LNCaP clone FGC (cell line): ENCODE measurements at regions not wholly inside any gene's neighbourhood (a gene's known extent, or its start where the extent isn't known, plus 50 kb on each side); places are given as distances from the start of the nearest gene placed in this dataset.
A peak's percentile ranks its signal among the peaks of the same experiment; 100 is the strongest.
"Not testable (repeated sequence)": the region's sequence is repeated elsewhere in the genome, so short reads cannot be mapped to it uniquely, and the experiment has no call there.

ENCODE experiments used
- DNase-seq: peaks from one replicate; pipeline ENCODE4 v3.0.0-alpha.2; 2011; ENCODE audit warnings: low read depth
- H3K4me3 ChIP-seq: 2 replicates; pipeline ENCODE4 v1.5.1; 2011; ENCODE audit warnings: mild to moderate bottlenecking, low read depth, low read length, control low read depth
- CTCF ChIP-seq: IDR thresholded peaks from 2 replicates; pipeline ENCODE4 v1.5.1; 2012; ENCODE audit warnings: mild to moderate bottlenecking; ENCODE audit not compliant: control insufficient read depth, insufficient read depth; ENCODE audit errors: extremely low read depth

GRCh38 chr16:22652463-22652845 is 141.8 kb downstream of the NPIPB5 start:
- TF ChIP-seq CTCF: no peak
- no peak for DNase-seq
- H3K4me3 ChIP-seq: no peak overlapping the region

GRCh38 chr16:22653876-22654275 is 143.2 kb downstream of the NPIPB5 start:
- TF ChIP-seq CTCF: no peak
- DNase-seq: no peak
- H3K4me3 ChIP-seq: no peak overlapping the region

GRCh38 chr16:22656573-22656972 is 145.9 kb downstream of the NPIPB5 start:
- not testable (repeated sequence) for H3K4me3 ChIP-seq, DNase-seq

GRCh38 chr16:22659933-22660332 is 149.2 kb downstream of the NPIPB5 start:
- no peak for TF ChIP-seq CTCF
- no peak overlapping the region for H3K4me3 ChIP-seq
- DNase-seq: peak; percentile 100

GRCh38 chr16:22660441-22661160 is 149.9 kb downstream of the NPIPB5 start:
- no peak for DNase-seq
- TF ChIP-seq CTCF: no peak
- H3K4me3 ChIP-seq: no peak overlapping the region

GRCh38 chr16:22661161-22661647 is 150.5 kb downstream of the NPIPB5 start:
- no peak for TF ChIP-seq CTCF
- no peak overlapping the region for H3K4me3 ChIP-seq
- no peak for DNase-seq

- DNase-seq, H3K4me3 ChIP-seq: not testable (repeated sequence)
Observed at GRCh38 chr16:22662958-22663357, 151.0 kb upstream of the HS3ST2 start.

- DNase-seq: no peak
Observed at GRCh38 chr16:22663389-22664064, 150.4 kb upstream of the HS3ST2 start.

More at GRCh38 chr16:22663389-22664064, 150.4 kb upstream of the HS3ST2 start:
- no peak for TF ChIP-seq CTCF
- no peak overlapping the region for H3K4me3 ChIP-seq
